ENCODE measurements at regions not wholly inside any gene's neighbourhood (a gene's known extent, or its start where the extent isn't known, plus 50 kb on each side); places are given as distances from the start of the nearest gene placed in this dataset.
"Not testable (repeated sequence)": the region's sequence is repeated elsewhere in the genome, so short reads cannot be mapped to it uniquely, and the experiment has no call there.

- Histone ChIP-seq H3K9ac (ENCODE audit: insufficient read length) (no peak overlapping the region), H3K36me3 (ENCODE audit: insufficient read depth, low read length) (no peaks in the 10 kb centered on the region), H3K27ac (no peak overlapping the region), H3K4me3 (no peak overlapping the region), H3K9me3 (ENCODE audit: low read depth, low read length) (no peaks in the 10 kb centered on the region)
- TF ChIP-seq FOXP2 (optimal IDR thresholded peaks at IDR 0.05; ENCODE audit: control extremely low read depth, extremely low read length, insufficient read depth), result no peak
- TF ChIP-seq POLR2AphosphoS5 (IDR thresholded peaks at IDR 0.05; ENCODE audit: borderline replicate concordance, low read depth, low read length), result no peak
- no peak for TF ChIP-seq EZH2 (IDR thresholded peaks at IDR 0.05)
- DNase-seq (ENCODE audit: low read depth, low spot score), result no peak
Measured at GRCh38 chr5:131107128-131107527, 57.9 kb downstream of the HINT1 start.

- Histone ChIP-seq H3K9me3 (ENCODE audit: low read depth, low read length) (no peaks in the 10 kb centered on the region), H3K4me3 (no peak overlapping the region), H3K27ac (no peak overlapping the region), H3K9ac (ENCODE audit: insufficient read length) (no peak overlapping the region), H3K36me3 (ENCODE audit: insufficient read depth, low read length) (no peaks in the 10 kb centered on the region)
- DNase-seq (ENCODE audit: low read depth, low spot score), result no peak
- TF ChIP-seq EZH2 (IDR thresholded peaks at IDR 0.05), result no peak
- no peak for TF ChIP-seq POLR2AphosphoS5 (IDR thresholded peaks at IDR 0.05; ENCODE audit: borderline replicate concordance, low read depth, low read length)
- no peak for TF ChIP-seq FOXP2 (optimal IDR thresholded peaks at IDR 0.05; ENCODE audit: control extremely low read depth, extremely low read length, insufficient read depth)
Measured at GRCh38 chr5:131104169-131104808, 60.8 kb downstream of the HINT1 start.

- no peak for DNase-seq (ENCODE audit: low read depth, low spot score)
- no peaks in the 10 kb centered on the region for H3K9me3 ChIP-seq (ENCODE audit: low read depth, low read length)
- no peak overlapping the region for H3K4me3 ChIP-seq
- H3K27ac ChIP-seq, result no peak overlapping the region
- TF ChIP-seq POLR2AphosphoS5 (IDR thresholded peaks at IDR 0.05; ENCODE audit: borderline replicate concordance, low read depth, low read length) (no peak), FOXP2 (optimal IDR thresholded peaks at IDR 0.05; ENCODE audit: control extremely low read depth, extremely low read length, insufficient read depth) (no peak), EZH2 (IDR thresholded peaks at IDR 0.05) (no peak)
- H3K36me3 ChIP-seq (ENCODE audit: insufficient read depth, low read length), result no peaks in the 10 kb centered on the region
- no peak overlapping the region for H3K9ac ChIP-seq (ENCODE audit: insufficient read length)
Measured at GRCh38 chr5:131096774-131097710, 68.0 kb downstream of the HINT1 start.

GRCh38 chr5:131095561-131095960, 69.5 kb downstream of the HINT1 start:
- DNase-seq (ENCODE audit: low read depth, low spot score); H3K4me3 ChIP-seq; H3K9ac ChIP-seq (ENCODE audit: insufficient read length); H3K9me3 ChIP-seq (ENCODE audit: low read depth, low read length); H3K27ac ChIP-seq; H3K36me3 ChIP-seq (ENCODE audit: insufficient read depth, low read length): not testable (repeated sequence)

GRCh38 chr5:131084436-131084835, 80.6 kb downstream of the HINT1 start:
- no peak for TF ChIP-seq POLR2AphosphoS5 (IDR thresholded peaks at IDR 0.05; ENCODE audit: borderline replicate concordance, low read depth, low read length)
- TF ChIP-seq FOXP2 (optimal IDR thresholded peaks at IDR 0.05; ENCODE audit: control extremely low read depth, extremely low read length, insufficient read depth), result no peak
- DNase-seq (ENCODE audit: low read depth, low spot score), result no peak
- H3K9ac ChIP-seq (ENCODE audit: insufficient read length), result no peak overlapping the region

GRCh38 chr5:131081913-131082488, 83.1 kb downstream of the HINT1 start:
- TF ChIP-seq POLR2AphosphoS5 (IDR thresholded peaks at IDR 0.05; ENCODE audit: borderline replicate concordance, low read depth, low read length) (no peak), EZH2 (IDR thresholded peaks at IDR 0.05) (no peak), FOXP2 (optimal IDR thresholded peaks at IDR 0.05; ENCODE audit: control extremely low read depth, extremely low read length, insufficient read depth) (no peak)
- Histone ChIP-seq H3K4me3 (no peak overlapping the region), H3K27ac (no peak overlapping the region; the same call in 1 of the 2 replicates), H3K36me3 (ENCODE audit: insufficient read depth, low read length) (no peaks in the 10 kb centered on the region), H3K9ac (ENCODE audit: insufficient read length) (no peak overlapping the region), H3K9me3 (ENCODE audit: low read depth, low read length) (no peaks in the 10 kb centered on the region)
- no peak for DNase-seq (ENCODE audit: low read depth, low spot score)

More at GRCh38 chr5:131084436-131084835, 80.6 kb downstream of the HINT1 start:
- no peaks in the 10 kb centered on the region for H3K36me3 ChIP-seq (ENCODE audit: insufficient read depth, low read length)
- no peak overlapping the region for H3K4me3 ChIP-seq
- H3K9me3 ChIP-seq (ENCODE audit: low read depth, low read length), result no peaks in the 10 kb centered on the region
- no peak overlapping the region for H3K27ac ChIP-seq

- no peak overlapping the region for H3K4me3 ChIP-seq
- no peak overlapping the region for H3K9ac ChIP-seq (ENCODE audit: insufficient read length)
- no peaks in the 10 kb centered on the region for H3K36me3 ChIP-seq (ENCODE audit: insufficient read depth, low read length)
- H3K27ac ChIP-seq, result no peak overlapping the region
- TF ChIP-seq EZH2 (IDR thresholded peaks at IDR 0.05), result no peak
- H3K9me3 ChIP-seq (ENCODE audit: low read depth, low read length), result no peaks in the 10 kb centered on the region
- DNase-seq (ENCODE audit: low read depth, low spot score), result no peak
Measured at GRCh38 chr5:131081374-131081773, 83.7 kb downstream of the HINT1 start.

- no peak overlapping the region for H3K27ac ChIP-seq
- TF ChIP-seq EZH2 (IDR thresholded peaks at IDR 0.05), result no peak
- TF ChIP-seq FOXP2 (optimal IDR thresholded peaks at IDR 0.05; ENCODE audit: control extremely low read depth, extremely low read length, insufficient read depth), result no peak
- TF ChIP-seq POLR2AphosphoS5 (IDR thresholded peaks at IDR 0.05; ENCODE audit: borderline replicate concordance, low read depth, low read length), result no peak
- no peaks in the 10 kb centered on the region for H3K36me3 ChIP-seq (ENCODE audit: insufficient read depth, low read length)
- H3K9ac ChIP-seq (ENCODE audit: insufficient read length), result no peak overlapping the region
- H3K9me3 ChIP-seq (ENCODE audit: low read depth, low read length), result no peaks in the 10 kb centered on the region
- DNase-seq (ENCODE audit: low read depth, low spot score), result no peak
- no peak overlapping the region for H3K4me3 ChIP-seq
Measured at GRCh38 chr5:131079232-131079631, 85.8 kb downstream of the HINT1 start.
